GM10248 (cell line): ENCODE measurements at regions not wholly inside any gene's neighbourhood (a gene's known extent, or its start where the extent isn't known, plus 50 kb on each side); places are given as distances from the start of the nearest gene placed in this dataset.
"Not testable (repeated sequence)": the region's sequence is repeated elsewhere in the genome, so short reads cannot be mapped to it uniquely, and the experiment has no call there.

Experiments used
- CTCF ChIA-PET: fragments of 300-600 bp; sonication (Branson Sonifier 250); formaldehyde crosslinking; extraction: SDS; loops from one replicate; lab custom pipeline; 2021; ENCODE audit warnings: antibody characterized with exemption; lab: Yijun Ruan, JAX
- POLR2A ChIA-PET: fragments of 350-650 bp; sonication (Branson Sonifier 250); formaldehyde crosslinking; extraction: SDS; loops from one replicate; lab custom pipeline; 2020; ENCODE audit warnings: antibody characterized with exemption; lab: Yijun Ruan, JAX
- DNase-seq: peaks from one replicate; pipeline ENCODE4 v3.0.0; 2012; ENCODE audit errors: extremely low spot score
- TF ChIP-seq, protein P1 (sequence below): IDR thresholded peaks from 2 replicates; pipeline ENCODE4 v1.5.1; 2012; ENCODE audit warnings: mild to moderate bottlenecking, low read depth; ENCODE audit errors: extremely low read depth, missing control alignments, control extremely low read depth

DNA sequence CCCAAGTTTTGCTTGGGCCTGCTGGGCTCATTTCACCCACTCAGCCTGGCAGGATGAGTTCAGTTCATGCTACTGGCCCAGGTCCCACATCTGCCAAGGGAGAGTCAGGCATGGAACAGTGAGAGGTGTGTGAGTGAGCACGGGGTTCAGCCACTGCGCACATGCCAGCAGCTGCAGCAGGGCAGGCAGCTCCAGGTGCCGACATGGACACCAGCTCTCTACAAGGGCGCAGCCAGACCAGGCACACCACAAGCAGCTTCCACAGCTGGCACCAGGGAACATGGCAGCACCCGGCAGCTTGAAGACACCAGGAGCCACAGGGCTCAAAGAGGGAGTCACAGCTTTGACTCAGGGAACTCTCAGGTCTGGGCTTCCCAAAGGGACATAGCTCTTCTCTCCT lies 938.0 kb downstream of the SORCS3 start:
- DNase-seq = no peak
- TF ChIP-seq, protein P1, sequence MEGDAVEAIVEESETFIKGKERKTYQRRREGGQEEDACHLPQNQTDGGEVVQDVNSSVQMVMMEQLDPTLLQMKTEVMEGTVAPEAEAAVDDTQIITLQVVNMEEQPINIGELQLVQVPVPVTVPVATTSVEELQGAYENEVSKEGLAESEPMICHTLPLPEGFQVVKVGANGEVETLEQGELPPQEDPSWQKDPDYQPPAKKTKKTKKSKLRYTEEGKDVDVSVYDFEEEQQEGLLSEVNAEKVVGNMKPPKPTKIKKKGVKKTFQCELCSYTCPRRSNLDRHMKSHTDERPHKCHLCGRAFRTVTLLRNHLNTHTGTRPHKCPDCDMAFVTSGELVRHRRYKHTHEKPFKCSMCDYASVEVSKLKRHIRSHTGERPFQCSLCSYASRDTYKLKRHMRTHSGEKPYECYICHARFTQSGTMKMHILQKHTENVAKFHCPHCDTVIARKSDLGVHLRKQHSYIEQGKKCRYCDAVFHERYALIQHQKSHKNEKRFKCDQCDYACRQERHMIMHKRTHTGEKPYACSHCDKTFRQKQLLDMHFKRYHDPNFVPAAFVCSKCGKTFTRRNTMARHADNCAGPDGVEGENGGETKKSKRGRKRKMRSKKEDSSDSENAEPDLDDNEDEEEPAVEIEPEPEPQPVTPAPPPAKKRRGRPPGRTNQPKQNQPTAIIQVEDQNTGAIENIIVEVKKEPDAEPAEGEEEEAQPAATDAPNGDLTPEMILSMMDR = no peak
- ChIA-PET CTCF (interaction anchor here (0.8 to 1.5 kb wide), 2 partner anchors 10 to 47 kb away, joined by 3 to 6 read pairs; no protein-coding TSS in a partner anchor), POLR2A (no interaction called here)

DNA sequence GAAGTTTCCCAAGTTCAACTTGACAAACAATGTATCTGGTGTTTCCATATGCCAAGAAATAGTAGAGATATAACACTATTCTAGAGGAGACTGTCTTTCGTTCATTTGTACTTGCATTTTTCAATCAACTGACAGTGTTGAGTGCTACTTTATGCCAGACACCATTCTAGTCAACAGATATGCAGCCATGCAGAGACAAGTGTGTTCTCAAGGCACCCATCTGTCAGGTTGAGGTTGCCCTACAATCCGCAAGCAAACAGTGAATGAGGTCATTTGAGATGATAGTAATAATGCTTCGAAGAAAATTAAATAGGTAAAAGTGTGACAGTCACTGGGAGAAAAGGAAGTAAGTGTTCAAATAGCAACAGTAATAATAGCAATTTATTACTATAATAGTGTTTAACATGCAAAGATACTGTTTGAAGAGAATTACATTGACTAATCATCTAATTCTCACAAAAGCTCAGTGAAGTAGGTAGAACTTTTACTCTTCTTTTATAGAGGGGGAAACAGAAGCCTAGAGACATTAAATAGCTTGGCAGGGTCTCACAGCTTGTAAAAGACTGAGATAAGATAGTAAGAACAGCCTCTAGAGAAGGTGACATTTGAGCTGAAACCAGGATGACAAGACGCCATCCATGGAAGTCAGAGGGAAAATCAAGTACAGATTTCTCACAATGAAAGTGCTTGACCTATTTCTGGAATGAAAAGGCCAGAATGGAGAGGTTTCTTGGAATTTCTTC lies 936.9 kb downstream of the SORCS3 start:
- POLR2A ChIA-PET = no interaction called here

DNA sequence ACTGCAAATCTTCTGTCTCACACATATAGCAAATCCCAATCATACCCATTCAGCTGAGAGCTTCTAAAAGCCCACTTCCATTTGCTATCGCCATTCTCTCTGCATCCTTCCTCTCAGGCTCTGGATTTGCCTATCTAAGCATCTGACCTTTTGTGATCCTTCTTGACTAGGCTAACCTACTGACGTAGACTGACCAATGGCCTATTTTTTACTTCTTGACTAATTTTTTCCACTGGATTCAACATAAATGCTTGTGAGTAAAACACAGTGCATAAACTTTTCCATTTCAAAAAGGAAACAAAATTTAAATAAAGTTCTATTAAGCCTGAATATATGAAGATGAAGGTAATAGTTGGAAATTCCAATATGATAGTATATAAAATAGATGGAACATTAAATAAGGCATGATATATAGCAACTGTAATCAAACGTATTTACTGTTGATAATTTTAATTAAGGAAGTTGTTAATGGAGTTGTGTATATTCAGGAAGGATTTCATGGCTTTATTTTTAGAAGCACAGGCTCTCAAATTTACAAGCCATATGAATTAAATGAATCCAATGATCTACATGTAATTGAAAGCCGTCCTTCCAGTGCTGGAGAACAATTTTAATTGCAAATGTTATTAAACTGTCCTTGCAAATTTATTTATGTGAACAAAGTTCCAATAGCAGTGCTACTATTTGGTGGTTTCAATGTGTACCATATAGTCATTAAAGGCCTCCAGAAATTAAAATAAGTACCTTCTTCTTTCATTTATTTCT lies 918.4 kb downstream of the SORCS3 start:
- TF ChIP-seq, protein P1 = no peak
- DNase-seq = no peak
- ChIA-PET POLR2A (no interaction called here), CTCF (interaction anchor here (1.3 kb wide), 1 partner anchor 11 kb away, joined by 4 read pairs; no protein-coding TSS in a partner anchor)

More for the DNA sequence above, 936.9 kb downstream of the SORCS3 start:
- CTCF ChIA-PET = no interaction called here
- TF ChIP-seq, protein P1 = no peak
- no peak for DNase-seq

DNA sequence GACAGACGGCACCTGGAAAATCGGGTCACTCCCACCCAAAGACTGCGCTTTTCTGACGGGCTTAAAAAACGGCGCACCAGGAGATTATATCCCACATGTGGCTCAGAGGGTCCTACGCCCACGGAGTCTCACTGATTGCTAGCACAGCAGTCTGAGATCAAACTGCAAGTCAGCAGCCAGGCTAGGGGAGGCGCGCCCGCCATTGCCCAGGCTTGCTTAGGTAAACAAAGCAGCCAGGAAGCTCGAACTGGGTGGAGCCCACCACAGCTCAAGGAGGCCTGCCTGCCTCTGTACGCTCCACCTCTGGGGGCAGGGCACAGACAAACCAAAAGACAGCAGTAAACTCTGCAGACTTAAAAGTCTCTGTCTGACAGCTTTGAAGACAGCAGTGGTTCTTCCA lies 909.4 kb downstream of the SORCS3 start:
- DNase-seq, POLR2A ChIA-PET, CTCF ChIA-PET: not testable (repeated sequence)

DNA sequence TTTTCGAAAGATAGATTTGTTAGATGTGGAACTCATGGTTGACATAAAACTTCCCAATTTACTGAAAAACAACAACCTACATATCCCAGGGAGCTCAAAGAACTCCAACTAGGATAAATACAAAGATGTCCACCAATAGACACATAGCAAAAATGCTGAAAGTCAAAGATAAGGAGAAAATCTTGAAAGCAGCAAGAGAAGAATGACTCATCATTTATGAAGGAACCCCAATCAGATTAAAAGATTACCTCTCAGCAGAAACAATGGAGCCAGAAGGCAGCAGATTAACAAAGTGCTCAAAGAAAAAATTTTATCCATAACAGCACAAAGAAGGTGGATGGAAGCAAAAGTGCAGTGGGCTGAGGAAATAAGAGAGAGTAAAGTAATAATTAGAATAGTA lies 908.6 kb downstream of the SORCS3 start:
- TF ChIP-seq, protein P1 = no peak
- POLR2A ChIA-PET = no interaction called here
- DNase-seq = no peak
- CTCF ChIA-PET = no interaction called here

DNA sequence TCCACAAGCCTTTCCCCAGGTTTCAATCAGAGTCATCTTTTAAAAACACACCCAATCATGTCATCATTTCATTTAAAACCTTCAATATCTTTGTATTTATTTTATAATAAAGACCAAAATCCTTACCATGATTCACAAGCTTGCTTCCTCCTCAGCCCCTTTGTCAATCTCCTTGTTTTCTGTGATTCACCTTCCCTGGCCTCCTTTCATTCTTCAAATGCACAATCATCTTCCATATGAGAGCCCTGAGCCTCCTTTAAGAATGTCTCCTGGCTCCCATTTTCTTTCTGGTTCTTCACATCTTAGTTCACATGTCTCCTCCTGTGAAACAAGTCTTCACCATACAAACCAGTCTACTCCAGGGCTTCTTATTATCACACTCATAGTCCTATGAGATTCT lies 904.0 kb downstream of the SORCS3 start:
- ChIA-PET POLR2A (no interaction called here), CTCF (interaction anchor here (1.5 kb wide), 1 partner anchor 13 kb away, joined by 3 read pairs; no protein-coding TSS in a partner anchor)
- no peak for DNase-seq
- TF ChIP-seq, protein P1 = no peak

DNA sequence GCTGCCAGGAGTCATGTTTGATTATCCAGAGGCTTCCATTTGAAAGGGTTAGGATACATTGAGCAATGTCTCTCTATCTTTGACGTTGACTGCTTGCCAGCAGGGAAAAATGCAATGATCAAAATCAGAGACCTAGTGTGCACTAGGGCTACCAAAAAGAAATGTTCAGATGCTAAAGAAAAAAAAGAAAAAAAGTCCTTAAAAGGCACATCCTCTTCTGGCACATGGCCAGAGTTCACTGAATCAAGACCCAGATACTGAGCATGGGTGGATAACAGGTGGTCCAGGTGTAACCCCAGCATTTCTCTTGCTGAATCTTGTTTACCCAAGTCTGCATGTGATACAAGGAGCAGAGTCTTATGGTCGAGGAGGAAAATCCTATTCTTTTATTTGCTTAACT lies 899.3 kb downstream of the SORCS3 start:
- TF ChIP-seq, protein P1 = no peak
- no peak for DNase-seq
- ChIA-PET CTCF (no interaction called here), POLR2A (no interaction called here)
